Activated naive CD4-positive, alpha-beta T cell treated with anti-CD3 and anti-CD28 coated beads, Interleukin-2, amount 50 U/mL, for 72 hours (primary cell): ENCODE measurements at regions not wholly inside any gene's neighbourhood (a gene's known extent, or its start where the extent isn't known, plus 50 kb on each side); places are given as distances from the start of the nearest gene placed in this dataset.

ENCODE experiments used
- ATAC-seq, 2 donors: fragments of 150-1000 bp; cut with Tn5 transposase; 2 replicates each; pipeline ENCODE4 v1.10.0; 2021; ENCODE audit warnings: mild to moderate bottlenecking in 2 of 2, moderate library complexity in 2 of 2
- DNase-seq, 2 donors: peaks; one replicate each; pipeline ENCODE4 v3.0.0; 2021 to 2022; ENCODE audit warnings: low spot score in 2 of 2
- H3K27ac Mint-ChIP-seq, 2 donors: one replicate each; pipeline ENCODE4 v1.8.0; 2022; ENCODE audit warnings: mild to moderate bottlenecking in 2 of 2, mixed read lengths in 2 of 2
- H3K36me3 Mint-ChIP-seq, 2 donors: one replicate each; pipeline ENCODE4 v1.8.0; 2022; ENCODE audit warnings: mixed read lengths in 2 of 2
- H3K9me3 Mint-ChIP-seq, 2 donors: one replicate each; pipeline ENCODE4 v1.8.0; 2022; ENCODE audit warnings: mixed read lengths in 2 of 2

GRCh38 chr4:177196615-177197014 lies 113.1 kb upstream of the NEIL3 start:
- DNase-seq (no peak), ATAC-seq (no peak)
- no peaks in the 10 kb centered on the region for H3K36me3 Mint-ChIP-seq
- no peak overlapping the region for H3K27ac Mint-ChIP-seq
- H3K9me3 Mint-ChIP-seq, result peaks cover 9 to 11% of the 10 kb centered on the region in 2 donors

GRCh38 chr4:177201614-177202013 lies 108.1 kb upstream of the NEIL3 start:
- Mint-ChIP-seq H3K9me3 (peaks cover 9 to 11% of the 10 kb centered on the region in 2 donors), H3K27ac (no peak overlapping the region), H3K36me3 (no peaks in the 10 kb centered on the region)
- DNase-seq (no peak), ATAC-seq (no peak)

- DNase-seq (no peak), ATAC-seq (no peak)
- H3K9me3 Mint-ChIP-seq, result no peaks in the 10 kb centered on the region
- no peaks in the 10 kb centered on the region for H3K36me3 Mint-ChIP-seq
- no peak overlapping the region for H3K27ac Mint-ChIP-seq
Measured at GRCh38 chr4:177204126-177204525, 105.5 kb upstream of the NEIL3 start.

GRCh38 chr4:177214935-177215334 lies 94.7 kb upstream of the NEIL3 start:
- H3K9me3 Mint-ChIP-seq, result no peaks in the 10 kb centered on the region
- DNase-seq, result no peak
- no peaks in the 10 kb centered on the region for H3K36me3 Mint-ChIP-seq
- H3K27ac Mint-ChIP-seq, result no peak overlapping the region
- peak; percentile 13 to 38 for ATAC-seq

- H3K27ac Mint-ChIP-seq, result no peak overlapping the region
- no peaks in the 10 kb centered on the region for H3K9me3 Mint-ChIP-seq
- no peaks in the 10 kb centered on the region for H3K36me3 Mint-ChIP-seq
- ATAC-seq (no peak), DNase-seq (no peak)
Measured at GRCh38 chr4:177220376-177220775, 89.3 kb upstream of the NEIL3 start.

- DNase-seq, result no peak
- ATAC-seq, result no peak
- no peaks in the 10 kb centered on the region for H3K36me3 Mint-ChIP-seq
- no peak overlapping the region for H3K27ac Mint-ChIP-seq
- H3K9me3 Mint-ChIP-seq, result no peaks in the 10 kb centered on the region
Measured at GRCh38 chr4:177222781-177223180, 86.9 kb upstream of the NEIL3 start.

- H3K9me3 Mint-ChIP-seq, result no peaks in the 10 kb centered on the region
- ATAC-seq (peak in 1 of 2 donors; percentile 49), DNase-seq (no peak)
- no peaks in the 10 kb centered on the region for H3K36me3 Mint-ChIP-seq
- no peak overlapping the region for H3K27ac Mint-ChIP-seq
Measured at GRCh38 chr4:177225605-177226004, 84.1 kb upstream of the NEIL3 start.

GRCh38 chr4:177227636-177228035 lies 82.0 kb upstream of the NEIL3 start:
- Mint-ChIP-seq H3K27ac (no peak overlapping the region), H3K36me3 (no peaks in the 10 kb centered on the region), H3K9me3 (no peaks in the 10 kb centered on the region)
- ATAC-seq (no peak), DNase-seq (no peak)

- Mint-ChIP-seq H3K9me3 (no peaks in the 10 kb centered on the region), H3K36me3 (no peaks in the 10 kb centered on the region), H3K27ac (no peak overlapping the region)
- ATAC-seq (no peak), DNase-seq (no peak)
Measured at GRCh38 chr4:177228599-177228998, 81.1 kb upstream of the NEIL3 start.

- no peak for ATAC-seq
- Mint-ChIP-seq H3K36me3 (no peaks in the 10 kb centered on the region), H3K9me3 (no peaks in the 10 kb centered on the region), H3K27ac (no peak overlapping the region)
- DNase-seq, result no peak
Measured at GRCh38 chr4:177229331-177229730, 80.3 kb upstream of the NEIL3 start.

- Mint-ChIP-seq H3K36me3 (no peaks in the 10 kb centered on the region), H3K9me3 (no peaks in the 10 kb centered on the region), H3K27ac (no peak overlapping the region)
- ATAC-seq, result no peak
- no peak for DNase-seq
Measured at GRCh38 chr4:177232473-177232872, 77.2 kb upstream of the NEIL3 start.

- H3K27ac Mint-ChIP-seq, result no peak overlapping the region
- no peaks in the 10 kb centered on the region for H3K9me3 Mint-ChIP-seq
- no peak for ATAC-seq
- H3K36me3 Mint-ChIP-seq, result no peaks in the 10 kb centered on the region
- no peak for DNase-seq
Measured at GRCh38 chr4:177235026-177235425, 74.6 kb upstream of the NEIL3 start.

GRCh38 chr4:177236886-177237285 lies 72.8 kb upstream of the NEIL3 start:
- Mint-ChIP-seq H3K36me3 (no peaks in the 10 kb centered on the region), H3K27ac (no peak overlapping the region), H3K9me3 (no peaks in the 10 kb centered on the region)
- no peak for ATAC-seq
- DNase-seq, result no peak

- no peak for ATAC-seq
Measured at GRCh38 chr4:177237291-177237690, 72.4 kb upstream of the NEIL3 start.

GRCh38 chr4:177239477-177239876 lies 70.2 kb upstream of the NEIL3 start:
- H3K27ac Mint-ChIP-seq, result no peak overlapping the region
- DNase-seq, result no peak
- no peak for ATAC-seq
- no peaks in the 10 kb centered on the region for H3K36me3 Mint-ChIP-seq
- H3K9me3 Mint-ChIP-seq, result no peaks in the 10 kb centered on the region

More at GRCh38 chr4:177237291-177237690, 72.4 kb upstream of the NEIL3 start:
- H3K27ac Mint-ChIP-seq, result no peak overlapping the region
- DNase-seq, result no peak
- H3K36me3 Mint-ChIP-seq, result no peaks in the 10 kb centered on the region
- H3K9me3 Mint-ChIP-seq, result no peaks in the 10 kb centered on the region

- no peak for ATAC-seq
- H3K36me3 Mint-ChIP-seq, result no peaks in the 10 kb centered on the region
- DNase-seq, result no peak
- no peaks in the 10 kb centered on the region for H3K9me3 Mint-ChIP-seq
- no peak overlapping the region for H3K27ac Mint-ChIP-seq
Measured at GRCh38 chr4:177239878-177240277, 69.8 kb upstream of the NEIL3 start.

- DNase-seq (no peak), ATAC-seq (no peak)
- H3K9me3 Mint-ChIP-seq, result no peaks in the 10 kb centered on the region
- no peak overlapping the region for H3K27ac Mint-ChIP-seq
- H3K36me3 Mint-ChIP-seq, result no peaks in the 10 kb centered on the region
Measured at GRCh38 chr4:177242651-177243286, 66.9 kb upstream of the NEIL3 start.

GRCh38 chr4:177246641-177247584 lies 62.8 kb upstream of the NEIL3 start:
- no peak for DNase-seq
- Mint-ChIP-seq H3K27ac (no peak overlapping the region), H3K36me3 (no peaks in the 10 kb centered on the region), H3K9me3 (no peaks in the 10 kb centered on the region)
- no peak for ATAC-seq
